ENCODE measurements at regions not wholly inside any gene's neighbourhood (a gene's known extent, or its start where the extent isn't known, plus 50 kb on each side); places are given as distances from the start of the nearest gene placed in this dataset.

GRCh38 chr15:72967397-72967796, 84.9 kb upstream of the NEO1 start:
- H3K27me3 ChIP-seq, result peaks cover 4% of the 10 kb centered on the region
- no peak overlapping the region for H3K27ac ChIP-seq
- no peak for DNase-seq
- 50 to 65% (median 61%) methylated on average over 3 of the region's 3 CpGs for WGBS, 4 donors
- H3K4me1 ChIP-seq (replicated peaks in 1 of 2), result no peaks in the 10 kb centered on the region
- no peak overlapping the region for H3K4me3 ChIP-seq
- no peaks in the 10 kb centered on the region for H3K36me3 ChIP-seq (replicated peaks in 1 of 2)
- H3K9me3 ChIP-seq (replicated peaks in 1 of 3), result peaks cover 0 to 5% (median 0%) of the 10 kb centered on the region in 3 donors
- TF ChIP-seq CTCF (IDR thresholded peaks at IDR 0.05), result no peak
- no peak for TF ChIP-seq POLR2A (IDR thresholded peaks at IDR 0.05)
- intact Hi-C loops (cut with DNase I), result no loop called here

- peaks cover 0 to 5% (median 0%) of the 10 kb centered on the region in 3 donors for H3K9me3 ChIP-seq (replicated peaks in 1 of 3)
- no peaks in the 10 kb centered on the region for H3K4me1 ChIP-seq (replicated peaks in 1 of 2)
- no peak overlapping the region for H3K27ac ChIP-seq
- H3K4me3 ChIP-seq, result no peak overlapping the region
- no peak for TF ChIP-seq POLR2A (IDR thresholded peaks at IDR 0.05)
- TF ChIP-seq CTCF (IDR thresholded peaks at IDR 0.05), result no peak
- WGBS, 4 donors, result 58 to 63% (median 61%) methylated on average over 5 of the region's 5 CpGs
- no peaks in the 10 kb centered on the region for H3K36me3 ChIP-seq (replicated peaks in 1 of 2)
- intact Hi-C loops (cut with DNase I), result no loop called here
- peaks cover 4% of the 10 kb centered on the region for H3K27me3 ChIP-seq
- DNase-seq, result no peak
Observed at GRCh38 chr15:72966641-72967040, 85.6 kb upstream of the NEO1 start.

GRCh38 chr15:72965671-72966070, 86.6 kb upstream of the NEO1 start:
- Histone ChIP-seq H3K27ac (no peak overlapping the region), H3K4me3 (no peak overlapping the region), H3K9me3 (replicated peaks in 1 of 3) (peaks cover 0 to 5% (median 0%) of the 10 kb centered on the region in 3 donors), H3K27me3 (peaks cover 4% of the 10 kb centered on the region), H3K4me1 (replicated peaks in 1 of 2) (no peaks in the 10 kb centered on the region), H3K36me3 (replicated peaks in 1 of 2) (no peaks in the 10 kb centered on the region)
- intact Hi-C loops (cut with DNase I), result no loop called here
- TF ChIP-seq POLR2A (IDR thresholded peaks at IDR 0.05) (no peak), CTCF (IDR thresholded peaks at IDR 0.05) (no peak)
- WGBS, 4 donors, result 77 to 89% (median 85%) methylated on average over 3 of the region's 3 CpGs
- DNase-seq, result no peak

GRCh38 chr15:72964542-72964941, 87.7 kb upstream of the NEO1 start:
- intact Hi-C loops (cut with DNase I), result no loop called here
- H3K4me1 ChIP-seq (replicated peaks in 1 of 2), result no peaks in the 10 kb centered on the region
- no peak overlapping the region for H3K27ac ChIP-seq
- TF ChIP-seq CTCF (IDR thresholded peaks at IDR 0.05) (no peak), POLR2A (IDR thresholded peaks at IDR 0.05) (no peak)
- peaks cover 0 to 5% (median 0%) of the 10 kb centered on the region in 3 donors for H3K9me3 ChIP-seq (replicated peaks in 1 of 3)
- no peak overlapping the region for H3K4me3 ChIP-seq
- H3K27me3 ChIP-seq, result peaks cover 1% of the 10 kb centered on the region
- DNase-seq, result no peak
- no peaks in the 10 kb centered on the region for H3K36me3 ChIP-seq (replicated peaks in 1 of 2)
- 63 to 73% (median 72%) methylated on average over 1 of the region's 1 CpG for WGBS, 4 donors
